ENCODE measurements at regions not wholly inside any gene's neighbourhood (a gene's known extent, or its start where the extent isn't known, plus 50 kb on each side); places are given as distances from the start of the nearest gene placed in this dataset.

DNA sequence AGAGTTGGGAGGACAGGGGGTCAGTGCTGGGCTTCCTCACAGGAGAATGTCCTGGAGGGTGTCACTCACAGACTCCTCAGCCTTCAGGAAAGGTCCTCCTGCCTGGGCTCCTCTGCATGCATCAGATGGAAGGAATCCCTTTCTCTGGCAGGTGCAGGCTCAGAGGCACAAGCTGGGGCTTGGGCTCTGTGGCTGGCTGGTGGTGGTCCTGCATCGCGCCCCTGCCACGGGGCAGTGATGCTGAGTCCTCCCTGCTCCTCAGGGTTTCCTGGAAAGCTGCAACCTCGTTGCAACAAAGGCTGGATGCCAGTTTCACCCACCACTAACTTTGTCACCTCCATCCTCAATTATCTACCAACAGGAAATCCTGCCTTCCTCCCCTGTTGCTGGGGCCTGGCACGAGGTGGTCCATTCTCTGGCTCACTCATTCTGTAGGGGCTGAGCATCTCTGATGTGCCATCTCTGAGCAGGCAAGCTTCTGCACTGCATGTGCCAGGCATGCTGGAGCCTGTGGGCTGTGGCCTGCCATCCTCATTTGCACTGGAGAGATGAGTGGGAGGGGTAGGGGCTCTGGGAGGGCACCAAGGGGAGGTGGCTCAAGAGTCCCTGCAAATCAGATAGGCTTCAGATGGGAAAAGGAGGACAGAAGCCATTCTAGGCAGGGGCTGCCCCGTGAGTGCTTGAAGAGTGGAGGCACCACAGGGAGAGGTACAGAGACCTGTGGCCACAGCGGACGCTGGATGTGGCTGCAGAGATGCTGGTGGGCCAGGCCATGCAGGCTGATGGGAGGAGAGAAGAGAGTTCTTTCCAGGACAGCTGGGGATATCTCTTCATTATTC, 272.6 kb upstream of the HS6ST1 start (continued):
- TF ChIP-seq, protein P1, sequence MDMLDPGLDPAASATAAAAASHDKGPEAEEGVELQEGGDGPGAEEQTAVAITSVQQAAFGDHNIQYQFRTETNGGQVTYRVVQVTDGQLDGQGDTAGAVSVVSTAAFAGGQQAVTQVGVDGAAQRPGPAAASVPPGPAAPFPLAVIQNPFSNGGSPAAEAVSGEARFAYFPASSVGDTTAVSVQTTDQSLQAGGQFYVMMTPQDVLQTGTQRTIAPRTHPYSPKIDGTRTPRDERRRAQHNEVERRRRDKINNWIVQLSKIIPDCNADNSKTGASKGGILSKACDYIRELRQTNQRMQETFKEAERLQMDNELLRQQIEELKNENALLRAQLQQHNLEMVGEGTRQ (IDR thresholded peaks at IDR 0.05; ENCODE audit: borderline replicate concordance, low read depth, low read length) = no peak
- TF ChIP-seq SMC3 (IDR thresholded peaks at IDR 0.05; ENCODE audit: low read depth, low read length) (no peak), RCOR1 (IDR thresholded peaks at IDR 0.05; ENCODE audit: low read length) (no peak), NRF1 (IDR thresholded peaks at IDR 0.05; ENCODE audit: low read depth, low read length) (no peak)

DNA sequence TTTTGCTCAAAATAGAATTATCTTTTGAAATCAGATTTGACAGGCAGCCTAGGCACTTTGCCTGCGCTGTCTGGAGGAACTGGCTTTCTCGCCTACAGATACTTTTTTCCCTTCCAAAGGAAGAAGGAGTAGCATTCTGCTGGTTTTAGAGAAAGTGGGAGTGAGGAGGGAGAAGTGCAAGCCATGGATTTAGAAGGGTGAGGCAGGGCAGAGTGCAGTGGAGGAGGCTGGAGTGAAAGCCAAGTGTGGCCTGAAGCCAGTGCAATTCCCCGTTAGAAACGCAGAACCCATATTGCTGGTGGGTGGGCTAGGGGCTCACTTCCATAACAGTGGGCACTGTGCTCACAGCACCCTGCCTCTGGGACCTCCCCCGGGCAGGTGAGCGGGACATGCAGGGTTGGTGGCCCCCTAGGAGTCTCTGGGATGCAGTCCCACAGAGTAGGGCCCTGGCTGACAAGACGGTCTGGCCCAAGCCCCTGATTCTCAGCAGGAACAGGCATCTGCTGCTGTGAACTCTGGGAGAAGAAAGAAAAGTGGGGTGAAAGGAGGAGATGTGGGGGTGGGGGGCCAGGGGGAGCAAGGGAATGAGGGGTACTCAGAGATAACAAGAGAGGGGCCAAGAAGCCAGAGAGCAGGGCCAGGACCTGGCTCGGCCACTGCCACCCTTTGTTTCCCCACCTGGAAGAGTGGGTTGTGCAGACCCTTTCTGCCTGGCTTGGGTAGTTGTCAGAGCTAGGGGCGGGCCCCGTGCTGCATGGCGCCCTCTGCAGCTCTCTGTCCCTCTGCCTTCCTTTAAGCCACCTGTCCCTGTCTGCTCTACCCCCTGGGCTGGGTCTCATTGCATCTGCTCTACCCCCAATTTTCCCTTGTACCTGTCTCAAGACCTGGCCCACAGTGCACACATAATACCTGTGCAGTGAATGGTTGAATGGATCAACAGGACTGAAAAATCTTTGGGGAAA, 273.5 kb upstream of the HS6ST1 start:
- no peak for DNase-seq

More for the DNA sequence above, 273.5 kb upstream of the HS6ST1 start:
- TF ChIP-seq RFX5 (IDR thresholded peaks at IDR 0.05; ENCODE audit: low read length) = no peak
- TF ChIP-seq TCF12 (IDR thresholded peaks at IDR 0.05) = no peak
- no peak for TF ChIP-seq MXI1 (IDR thresholded peaks at IDR 0.05; ENCODE audit: low read depth, low read length)
- TF ChIP-seq POLR2AphosphoS5 (IDR thresholded peaks at IDR 0.05; ENCODE audit: low read depth, low read length) = no peak
- TF ChIP-seq, protein P2, sequence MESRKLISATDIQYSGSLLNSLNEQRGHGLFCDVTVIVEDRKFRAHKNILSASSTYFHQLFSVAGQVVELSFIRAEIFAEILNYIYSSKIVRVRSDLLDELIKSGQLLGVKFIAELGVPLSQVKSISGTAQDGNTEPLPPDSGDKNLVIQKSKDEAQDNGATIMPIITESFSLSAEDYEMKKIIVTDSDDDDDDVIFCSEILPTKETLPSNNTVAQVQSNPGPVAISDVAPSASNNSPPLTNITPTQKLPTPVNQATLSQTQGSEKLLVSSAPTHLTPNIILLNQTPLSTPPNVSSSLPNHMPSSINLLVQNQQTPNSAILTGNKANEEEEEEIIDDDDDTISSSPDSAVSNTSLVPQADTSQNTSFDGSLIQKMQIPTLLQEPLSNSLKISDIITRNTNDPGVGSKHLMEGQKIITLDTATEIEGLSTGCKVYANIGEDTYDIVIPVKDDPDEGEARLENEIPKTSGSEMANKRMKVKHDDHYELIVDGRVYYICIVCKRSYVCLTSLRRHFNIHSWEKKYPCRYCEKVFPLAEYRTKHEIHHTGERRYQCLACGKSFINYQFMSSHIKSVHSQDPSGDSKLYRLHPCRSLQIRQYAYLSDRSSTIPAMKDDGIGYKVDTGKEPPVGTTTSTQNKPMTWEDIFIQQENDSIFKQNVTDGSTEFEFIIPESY (IDR thresholded peaks at IDR 0.05; ENCODE audit: borderline replicate concordance, low read depth) = no peak
- TF ChIP-seq EP300 (IDR thresholded peaks at IDR 0.05; ENCODE audit: borderline replicate concordance in 1 of 2, low read depth in 1 of 2, low read length in 1 of 2) = no peak
- TF ChIP-seq, protein P3, sequence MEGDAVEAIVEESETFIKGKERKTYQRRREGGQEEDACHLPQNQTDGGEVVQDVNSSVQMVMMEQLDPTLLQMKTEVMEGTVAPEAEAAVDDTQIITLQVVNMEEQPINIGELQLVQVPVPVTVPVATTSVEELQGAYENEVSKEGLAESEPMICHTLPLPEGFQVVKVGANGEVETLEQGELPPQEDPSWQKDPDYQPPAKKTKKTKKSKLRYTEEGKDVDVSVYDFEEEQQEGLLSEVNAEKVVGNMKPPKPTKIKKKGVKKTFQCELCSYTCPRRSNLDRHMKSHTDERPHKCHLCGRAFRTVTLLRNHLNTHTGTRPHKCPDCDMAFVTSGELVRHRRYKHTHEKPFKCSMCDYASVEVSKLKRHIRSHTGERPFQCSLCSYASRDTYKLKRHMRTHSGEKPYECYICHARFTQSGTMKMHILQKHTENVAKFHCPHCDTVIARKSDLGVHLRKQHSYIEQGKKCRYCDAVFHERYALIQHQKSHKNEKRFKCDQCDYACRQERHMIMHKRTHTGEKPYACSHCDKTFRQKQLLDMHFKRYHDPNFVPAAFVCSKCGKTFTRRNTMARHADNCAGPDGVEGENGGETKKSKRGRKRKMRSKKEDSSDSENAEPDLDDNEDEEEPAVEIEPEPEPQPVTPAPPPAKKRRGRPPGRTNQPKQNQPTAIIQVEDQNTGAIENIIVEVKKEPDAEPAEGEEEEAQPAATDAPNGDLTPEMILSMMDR (IDR thresholded peaks at IDR 0.05) = no peak
- ChIA-PET CTCF (interaction anchor here (0.6 kb wide), 1 partner anchor 932 kb away, joined by 3 read pairs; no protein-coding TSS in a partner anchor), POLR2A (no interaction called here)
- no peaks in the 10 kb centered on the region for H3K9me2 ChIP-seq
- H4K20me1 ChIP-seq (ENCODE audit: insufficient read depth) = no peaks in the 10 kb centered on the region
- no peaks in the 10 kb centered on the region for H3K36me3 ChIP-seq (replicated peaks in 1 of 2; ENCODE audit: control insufficient read depth in 1 of 2, insufficient read depth in 2 of 2, low read length in 1 of 2)
- peaks cover 0 to 19% of the 10 kb centered on the region in 2 experiments; a peak in 1 of 4 replicates for H3K4me1 ChIP-seq (ENCODE audit: control insufficient read depth in 1 of 2, insufficient read depth in 2 of 2, low read depth in 1 of 2, low read length in 1 of 2)
- no peaks in the 10 kb centered on the region for H3K9me3 ChIP-seq
- H3F3A ChIP-seq (replicated peaks; ENCODE audit: insufficient read depth) = no peaks in the 10 kb centered on the region
- H3K4me2 ChIP-seq = no peak overlapping the region
- H3K9ac ChIP-seq = no peak overlapping the region
- no peak overlapping the region for H3K27ac ChIP-seq (ENCODE audit: low read depth in 2 of 2, low read length in 1 of 2)
- no peak overlapping the region for H3K4me3 ChIP-seq (ENCODE audit: low read depth in 2 of 2, low read length in 1 of 2)
- WGBS (ENCODE audit: low lambda C conversion rate) = 44% methylated on average over 8 of the region's 11 CpGs
- H3K27me3 ChIP-seq (ENCODE audit: insufficient read depth) = no peaks in the 10 kb centered on the region
- no peak overlapping the region for H2AFZ ChIP-seq (ENCODE audit: low read depth)
- no peaks in the 10 kb centered on the region for H3K79me2 ChIP-seq (ENCODE audit: insufficient read depth)

Data from SK-N-SH (cell line).